ENCODE measurements at regions not wholly inside any gene's neighbourhood (a gene's known extent, or its start where the extent isn't known, plus 50 kb on each side); places are given as distances from the start of the nearest gene placed in this dataset.

DNA sequence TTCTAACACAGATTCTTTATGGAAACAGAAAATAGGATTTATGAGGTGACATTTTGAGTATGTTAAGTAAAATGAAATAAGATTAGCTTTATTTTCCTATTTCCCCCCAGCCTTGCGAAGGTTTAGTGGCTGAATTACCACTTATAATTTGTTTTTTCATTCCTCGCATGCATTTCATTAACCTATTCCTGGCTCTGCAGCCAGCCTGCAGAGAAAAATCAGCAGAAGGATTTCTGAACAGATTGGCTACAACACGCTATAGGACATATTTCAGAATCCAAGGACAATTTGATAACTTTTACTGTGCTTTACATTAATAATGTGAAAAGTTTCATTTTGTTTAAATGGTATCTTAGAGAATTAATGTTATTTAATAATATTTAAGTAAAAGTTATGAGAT is 162.4 kb upstream of the MMS22L start:
- TF ChIP-seq, protein P1, sequence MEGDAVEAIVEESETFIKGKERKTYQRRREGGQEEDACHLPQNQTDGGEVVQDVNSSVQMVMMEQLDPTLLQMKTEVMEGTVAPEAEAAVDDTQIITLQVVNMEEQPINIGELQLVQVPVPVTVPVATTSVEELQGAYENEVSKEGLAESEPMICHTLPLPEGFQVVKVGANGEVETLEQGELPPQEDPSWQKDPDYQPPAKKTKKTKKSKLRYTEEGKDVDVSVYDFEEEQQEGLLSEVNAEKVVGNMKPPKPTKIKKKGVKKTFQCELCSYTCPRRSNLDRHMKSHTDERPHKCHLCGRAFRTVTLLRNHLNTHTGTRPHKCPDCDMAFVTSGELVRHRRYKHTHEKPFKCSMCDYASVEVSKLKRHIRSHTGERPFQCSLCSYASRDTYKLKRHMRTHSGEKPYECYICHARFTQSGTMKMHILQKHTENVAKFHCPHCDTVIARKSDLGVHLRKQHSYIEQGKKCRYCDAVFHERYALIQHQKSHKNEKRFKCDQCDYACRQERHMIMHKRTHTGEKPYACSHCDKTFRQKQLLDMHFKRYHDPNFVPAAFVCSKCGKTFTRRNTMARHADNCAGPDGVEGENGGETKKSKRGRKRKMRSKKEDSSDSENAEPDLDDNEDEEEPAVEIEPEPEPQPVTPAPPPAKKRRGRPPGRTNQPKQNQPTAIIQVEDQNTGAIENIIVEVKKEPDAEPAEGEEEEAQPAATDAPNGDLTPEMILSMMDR (IDR thresholded peaks at IDR 0.05; ENCODE audit: low read length) = no peak
- TF ChIP-seq EZH2 (optimal IDR thresholded peaks at IDR 0.05; ENCODE audit: low read depth, low read length) (no peak), EZH2phosphoT487 (IDR thresholded peaks at IDR 0.05; ENCODE audit: low read length) (no peak)

All from MM.1S (cell line).